ENCODE measurements at regions not wholly inside any gene's neighbourhood (a gene's known extent, or its start where the extent isn't known, plus 50 kb on each side); places are given as distances from the start of the nearest gene placed in this dataset.
"Not testable (repeated sequence)": the region's sequence is repeated elsewhere in the genome, so short reads cannot be mapped to it uniquely, and the experiment has no call there.

DNA sequence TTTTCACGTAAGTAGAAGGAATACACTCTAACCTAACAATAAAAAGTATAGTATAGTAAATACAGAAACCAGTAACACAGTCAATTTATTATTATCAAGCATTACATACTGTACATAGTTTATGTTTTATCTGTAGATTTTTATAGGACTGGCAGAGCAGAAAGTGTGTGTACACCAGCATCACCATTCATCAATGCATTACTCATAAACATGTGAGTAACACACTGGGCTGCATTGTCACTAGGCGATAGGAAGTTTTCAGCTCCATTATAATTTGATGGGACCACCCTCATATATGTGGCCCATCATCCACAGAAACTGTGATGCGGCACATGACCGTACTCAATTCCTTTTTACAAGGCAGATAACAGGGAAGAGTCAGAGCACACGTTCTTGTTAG, 137.8 kb upstream of the RBPJ start:
- no peak for DNase-seq

DNA sequence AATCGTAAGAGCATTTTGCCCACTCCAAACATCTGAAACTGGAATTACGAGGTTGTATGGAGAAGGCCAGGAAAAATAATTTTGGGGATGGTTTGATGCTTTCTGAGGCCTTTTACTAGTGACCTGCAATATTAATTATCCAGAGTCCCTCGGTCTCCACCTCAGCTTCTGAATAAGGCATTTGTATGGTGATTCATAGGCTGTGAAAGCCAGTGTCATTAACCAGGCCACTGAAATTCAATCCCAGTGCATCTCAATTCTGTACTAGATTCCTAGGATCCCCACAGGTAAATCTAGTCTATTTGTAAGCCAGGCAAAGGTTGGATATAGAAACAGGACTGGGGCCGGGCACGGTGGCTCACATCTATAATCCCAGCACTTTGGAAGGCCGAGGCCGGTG, 135.4 kb upstream of the RBPJ start:
- no peak for DNase-seq

DNA sequence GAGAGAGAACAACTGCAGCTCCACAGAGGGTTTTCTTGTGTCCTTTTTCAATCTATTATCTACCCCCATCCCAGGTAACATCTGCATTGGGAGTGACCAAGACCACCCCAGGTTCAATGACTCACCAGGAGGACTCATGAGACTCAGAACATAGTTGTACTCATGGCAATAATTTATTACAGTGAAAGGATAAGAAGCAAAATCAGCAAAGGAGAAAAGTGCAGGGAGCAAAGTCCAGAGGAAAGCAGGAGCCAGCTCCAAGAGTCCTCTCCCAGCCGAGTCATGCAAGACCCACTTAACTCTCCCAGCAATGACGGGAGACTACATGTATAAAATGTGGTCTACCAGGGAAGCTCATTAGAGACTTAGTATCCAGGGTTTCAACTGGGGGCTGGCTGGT, 129.5 kb upstream of the RBPJ start:
- no peak for DNase-seq

DNA sequence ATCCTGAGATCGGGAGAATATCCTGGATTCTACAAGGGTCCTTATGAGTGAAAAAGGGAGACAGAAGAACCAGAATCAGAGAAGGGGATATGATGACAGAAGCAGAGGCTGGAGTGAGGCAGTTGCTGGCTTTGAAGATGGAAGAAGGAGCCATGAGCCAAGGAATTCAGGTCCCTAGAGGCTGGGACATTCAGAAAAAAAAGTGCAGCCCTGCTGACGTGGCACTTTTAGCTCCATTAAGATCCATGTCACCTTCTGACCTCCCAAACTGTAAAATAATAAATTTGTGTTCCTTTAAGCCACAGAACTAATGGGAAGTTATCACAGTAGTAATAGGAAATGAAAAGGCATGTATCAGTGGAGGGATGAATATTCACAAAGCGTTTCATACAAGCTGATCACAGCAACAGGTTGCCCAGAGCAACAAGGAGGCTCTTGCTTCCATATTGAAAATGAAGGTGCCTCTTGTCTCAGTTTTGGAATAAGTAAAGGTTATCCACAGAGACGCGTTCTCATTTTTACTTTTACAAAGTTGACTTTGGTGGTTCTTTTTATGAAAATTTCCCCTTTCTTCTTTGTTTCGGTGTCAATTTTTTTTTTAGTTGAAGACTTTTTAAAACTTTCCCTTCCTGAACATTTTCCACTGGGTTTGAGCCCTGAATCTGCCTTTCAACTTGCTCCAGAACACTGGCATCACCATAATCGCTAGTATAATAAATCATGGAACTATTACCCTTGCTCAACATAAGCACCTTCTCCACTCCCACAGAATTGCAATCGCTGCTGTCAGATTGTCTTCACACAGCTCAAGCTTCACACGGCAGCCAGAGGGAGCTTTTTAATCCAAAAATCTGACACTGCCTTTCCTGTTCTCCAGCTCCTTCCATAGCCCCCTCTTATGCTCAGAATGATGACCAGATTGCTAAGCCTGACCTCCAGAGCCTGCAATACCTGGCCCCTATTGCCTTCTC, 127.6 kb upstream of the RBPJ start:
- DNase-seq = no peak

DNA sequence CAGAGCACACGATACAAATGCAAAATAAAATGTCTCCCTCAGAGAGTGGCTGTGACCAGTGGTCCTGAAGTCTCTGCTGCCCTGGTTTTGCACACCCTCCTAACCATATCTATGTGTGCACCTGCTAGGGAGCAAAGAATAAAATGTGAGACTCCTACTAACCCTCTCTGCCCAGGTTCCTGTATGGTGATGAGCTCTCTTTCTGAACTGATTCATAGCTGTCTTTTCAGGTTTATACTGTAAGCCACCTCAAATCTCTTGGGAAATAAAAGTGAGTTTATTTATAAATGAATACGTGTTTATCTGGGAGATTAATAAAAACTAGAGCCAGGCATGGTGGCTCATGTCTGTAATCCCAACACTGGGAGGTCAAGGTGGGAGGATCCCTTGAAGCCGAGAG, 126.0 kb upstream of the RBPJ start:
- DNase-seq = no peak

- DNase-seq = no peak
Measured at GRCh38 chr4:26196567-26196966, 124.2 kb upstream of the RBPJ start.

DNA sequence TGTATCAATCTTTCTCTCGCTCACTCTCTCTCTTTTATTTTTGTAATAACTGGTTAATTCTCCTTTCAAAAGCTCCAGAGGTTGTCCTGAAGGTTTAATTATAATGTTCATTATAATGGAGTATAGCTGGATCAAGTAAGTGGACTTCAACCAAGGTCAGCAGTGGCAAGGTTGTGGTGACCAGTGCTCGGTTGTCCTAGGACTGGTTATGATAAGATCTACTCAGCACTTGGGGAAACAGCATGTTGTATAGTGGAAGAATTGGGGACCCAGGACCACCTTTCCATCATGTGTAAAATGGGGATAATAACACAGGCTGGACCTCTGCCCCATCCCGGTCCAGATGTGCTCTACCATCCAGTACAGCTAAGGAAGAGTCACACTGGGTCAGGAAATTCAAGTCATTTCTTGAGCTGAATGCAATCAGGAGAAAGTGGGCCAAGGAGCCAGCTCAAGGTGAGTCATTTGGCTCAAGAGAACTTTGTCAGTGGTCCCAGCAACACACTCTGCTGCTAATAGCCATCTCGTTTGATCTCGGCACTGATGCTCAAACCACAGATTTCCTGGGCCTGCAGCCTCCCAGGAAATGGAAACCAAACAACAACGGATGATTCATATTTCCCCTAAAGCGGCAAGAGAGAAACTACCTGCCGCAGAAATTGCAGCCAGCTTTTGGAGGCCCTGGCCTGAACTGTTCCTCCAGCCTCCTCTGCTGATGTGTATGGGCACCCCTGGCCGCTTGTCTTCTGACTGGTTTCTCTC, 123.6 kb upstream of the RBPJ start:
- peak; percentile 71 to 80 for DNase-seq

DNA sequence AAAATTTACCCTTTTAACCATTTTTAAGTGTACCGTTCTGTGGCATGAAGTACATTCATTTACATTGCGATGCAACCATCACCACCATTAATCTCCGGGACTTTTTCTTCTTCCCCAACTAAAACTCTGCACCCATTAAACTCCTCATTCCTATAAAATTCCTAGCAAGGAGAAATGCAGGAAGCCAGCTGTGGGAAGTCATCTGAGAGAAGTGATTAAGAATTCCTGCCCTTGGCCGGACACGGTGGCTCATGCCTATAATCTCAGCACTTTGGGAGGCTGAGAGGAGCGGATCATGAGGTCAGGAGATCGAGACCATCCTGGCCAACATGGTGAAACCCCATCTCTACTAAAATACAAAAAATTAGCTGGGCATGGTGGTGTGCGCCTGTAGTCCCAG, 121.9 kb upstream of the RBPJ start:
- DNase-seq = not testable (repeated sequence)

DNA sequence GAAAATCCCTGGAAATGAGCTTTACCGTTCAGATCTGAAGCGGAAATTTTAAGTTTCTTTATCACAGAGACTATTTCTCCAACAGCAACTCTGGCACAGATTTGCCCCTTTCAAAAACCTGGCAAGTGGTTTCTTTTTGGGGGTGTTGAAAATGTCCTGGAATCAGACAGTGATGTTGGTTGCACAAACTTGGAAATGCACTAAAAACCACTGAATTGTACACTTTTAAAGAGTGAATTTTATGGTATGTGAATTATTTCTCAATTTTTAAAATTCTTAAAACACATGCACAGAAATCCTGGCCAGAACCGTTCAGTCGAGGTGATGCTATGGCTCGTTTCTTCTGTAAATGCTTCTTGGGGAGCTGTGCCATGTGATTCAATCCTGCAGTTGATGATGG, 121.2 kb upstream of the RBPJ start:
- DNase-seq = no peak

- DNase-seq = no peak
Measured at GRCh38 chr4:26201120-26201519, 119.7 kb upstream of the RBPJ start.

- DNase-seq = peak in 1 of 2 donors; percentile 45
Measured at GRCh38 chr4:26204249-26204825, 116.5 kb upstream of the RBPJ start.

DNA sequence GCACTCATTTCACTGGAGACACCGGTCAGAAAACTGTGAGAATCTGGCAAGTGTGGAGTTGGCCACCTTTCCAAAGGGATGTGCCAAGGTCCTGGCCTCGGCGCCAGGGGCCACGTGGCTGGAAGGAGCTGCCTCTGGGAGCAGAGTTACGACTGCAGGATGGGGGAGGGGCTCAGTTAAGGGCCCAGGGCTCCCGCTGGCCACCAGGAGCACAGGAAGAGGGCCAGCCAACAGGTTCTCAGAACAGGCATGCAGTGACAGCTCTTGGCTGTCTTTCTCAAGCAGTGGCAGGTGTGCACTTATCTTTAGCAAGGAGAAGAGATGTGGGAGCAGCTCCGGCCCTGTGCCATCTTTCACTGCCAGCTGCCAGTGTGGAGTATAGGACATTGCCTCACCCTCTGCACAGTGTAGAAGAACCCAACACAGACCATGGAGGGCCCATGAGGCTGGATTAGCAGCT, 115.9 kb upstream of the RBPJ start:
- no peak for DNase-seq

GRCh38 chr4:26206339-26206738, 114.5 kb upstream of the RBPJ start:
- DNase-seq = no peak

DNA sequence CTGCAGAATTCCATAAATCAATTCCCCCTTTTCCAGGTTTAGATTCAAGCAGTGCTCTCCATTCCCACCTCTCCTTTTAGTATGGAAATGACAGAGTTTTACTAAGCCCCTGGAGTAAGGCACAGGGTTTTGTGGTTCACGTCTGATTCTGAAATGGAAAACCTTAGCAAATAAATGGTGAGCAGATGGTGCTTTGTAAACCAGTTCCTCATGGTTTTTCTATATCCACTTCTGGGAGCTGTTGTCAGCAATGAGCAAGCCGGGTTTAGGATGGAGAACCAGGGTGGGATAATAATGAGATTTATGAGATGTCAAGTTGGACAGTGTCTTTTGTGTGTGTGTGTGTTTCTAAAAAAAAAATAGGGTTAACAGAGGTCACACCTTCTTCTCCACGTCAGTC, 113.8 kb upstream of the RBPJ start:
- no peak for DNase-seq

DNA sequence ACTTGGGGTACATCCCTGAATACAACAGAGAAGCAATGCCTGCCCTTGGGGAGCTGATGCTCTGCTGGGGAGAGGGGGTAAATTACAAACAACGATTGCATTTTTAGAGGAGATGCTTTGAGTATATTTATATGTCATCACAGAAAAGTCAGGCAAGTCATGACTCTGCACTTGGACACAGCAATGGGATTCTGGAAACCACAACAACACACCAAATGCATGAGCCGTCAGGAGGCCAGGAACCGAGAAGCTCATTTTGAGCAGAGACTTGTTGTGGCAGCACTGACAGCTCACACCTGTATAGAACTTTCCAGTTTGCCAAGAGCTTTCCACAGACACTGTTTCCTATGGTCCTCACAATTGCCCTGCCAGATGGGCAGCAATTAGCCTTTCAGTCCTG, 113.2 kb upstream of the RBPJ start:
- no peak for DNase-seq

GRCh38 chr4:26208237-26208994, 112.4 kb upstream of the RBPJ start:
- no peak for DNase-seq

DNA sequence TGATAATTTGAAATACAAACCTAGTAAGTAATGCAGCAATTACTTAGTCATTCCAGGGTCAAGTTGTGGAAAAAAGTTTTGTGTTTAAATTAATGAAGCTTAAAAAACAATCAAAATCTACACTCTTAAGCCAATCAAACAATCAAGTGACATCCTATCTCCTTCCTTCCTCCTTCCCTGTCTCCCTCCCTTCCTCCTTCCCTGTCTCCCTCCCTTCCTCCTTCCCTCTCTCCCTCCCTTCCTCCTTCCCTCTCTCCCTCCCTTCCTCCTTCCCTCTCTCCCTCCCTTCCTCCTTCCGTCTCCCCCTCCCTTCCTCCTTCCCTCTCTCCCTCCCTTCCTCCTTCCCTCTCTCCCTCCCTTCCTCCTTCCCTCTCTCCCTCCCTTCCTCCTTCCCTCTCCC, 111.4 kb upstream of the RBPJ start:
- not testable (repeated sequence) for DNase-seq

DNA sequence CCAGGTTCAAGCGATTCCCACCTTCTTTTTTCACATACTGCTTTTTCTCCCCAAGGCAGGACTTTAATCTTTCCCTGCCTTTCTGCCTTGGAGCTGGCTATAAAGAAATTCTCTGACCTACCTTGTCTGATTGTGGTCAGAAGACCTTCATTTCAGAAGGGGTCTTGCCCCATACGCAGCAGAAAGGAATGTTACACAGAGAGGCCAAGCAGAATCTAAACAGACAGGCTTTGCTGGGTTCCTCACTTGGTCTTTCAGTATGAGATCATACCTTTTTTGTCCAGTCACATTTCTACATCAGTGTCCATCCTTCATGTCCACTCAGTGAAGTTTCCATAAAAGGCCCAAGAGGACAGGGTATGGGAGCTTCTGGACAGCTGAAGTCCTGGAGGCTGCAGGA, 108.3 kb upstream of the RBPJ start:
- no peak for DNase-seq

- no peak for DNase-seq
Measured at GRCh38 chr4:26213317-26213716, 107.5 kb upstream of the RBPJ start.

DNA sequence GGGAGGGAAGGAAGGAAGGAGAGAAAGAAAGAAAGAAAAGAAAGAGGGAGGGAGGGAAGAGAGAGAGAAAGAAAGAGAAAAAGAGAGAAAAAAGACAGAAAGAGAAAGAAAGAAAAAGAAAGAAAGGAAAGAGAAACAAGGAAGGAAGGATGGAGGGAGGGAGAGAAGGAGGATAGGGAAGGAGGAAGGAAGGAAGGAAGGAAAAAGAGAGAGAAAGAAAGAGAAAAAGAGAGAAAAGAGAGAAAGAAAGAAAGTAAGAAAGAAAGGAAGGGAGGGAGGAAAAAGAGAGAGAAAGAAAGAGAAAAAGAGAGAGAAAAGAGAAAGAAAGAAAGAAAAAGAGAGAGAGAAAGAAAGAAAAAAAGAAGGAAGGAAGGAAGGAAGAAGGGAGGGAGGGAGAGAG, 105.8 kb upstream of the RBPJ start:
- no peak for DNase-seq

GRCh38 chr4:26215725-26216124, 105.1 kb upstream of the RBPJ start:
- no peak for DNase-seq

- DNase-seq = no peak
Measured at GRCh38 chr4:26217481-26217880, 103.3 kb upstream of the RBPJ start.

Data from CD4-positive, alpha-beta T cell treated with Interleukin-4 for 1 hour (primary cell).